ENCODE measurements at regions not wholly inside any gene's neighbourhood (a gene's known extent, or its start where the extent isn't known, plus 50 kb on each side); places are given as distances from the start of the nearest gene placed in this dataset.

GRCh38 chr22:49099496-49100124, 728.1 kb downstream of the BRD1 start (continued):
- TF ChIP-seq, protein P1, sequence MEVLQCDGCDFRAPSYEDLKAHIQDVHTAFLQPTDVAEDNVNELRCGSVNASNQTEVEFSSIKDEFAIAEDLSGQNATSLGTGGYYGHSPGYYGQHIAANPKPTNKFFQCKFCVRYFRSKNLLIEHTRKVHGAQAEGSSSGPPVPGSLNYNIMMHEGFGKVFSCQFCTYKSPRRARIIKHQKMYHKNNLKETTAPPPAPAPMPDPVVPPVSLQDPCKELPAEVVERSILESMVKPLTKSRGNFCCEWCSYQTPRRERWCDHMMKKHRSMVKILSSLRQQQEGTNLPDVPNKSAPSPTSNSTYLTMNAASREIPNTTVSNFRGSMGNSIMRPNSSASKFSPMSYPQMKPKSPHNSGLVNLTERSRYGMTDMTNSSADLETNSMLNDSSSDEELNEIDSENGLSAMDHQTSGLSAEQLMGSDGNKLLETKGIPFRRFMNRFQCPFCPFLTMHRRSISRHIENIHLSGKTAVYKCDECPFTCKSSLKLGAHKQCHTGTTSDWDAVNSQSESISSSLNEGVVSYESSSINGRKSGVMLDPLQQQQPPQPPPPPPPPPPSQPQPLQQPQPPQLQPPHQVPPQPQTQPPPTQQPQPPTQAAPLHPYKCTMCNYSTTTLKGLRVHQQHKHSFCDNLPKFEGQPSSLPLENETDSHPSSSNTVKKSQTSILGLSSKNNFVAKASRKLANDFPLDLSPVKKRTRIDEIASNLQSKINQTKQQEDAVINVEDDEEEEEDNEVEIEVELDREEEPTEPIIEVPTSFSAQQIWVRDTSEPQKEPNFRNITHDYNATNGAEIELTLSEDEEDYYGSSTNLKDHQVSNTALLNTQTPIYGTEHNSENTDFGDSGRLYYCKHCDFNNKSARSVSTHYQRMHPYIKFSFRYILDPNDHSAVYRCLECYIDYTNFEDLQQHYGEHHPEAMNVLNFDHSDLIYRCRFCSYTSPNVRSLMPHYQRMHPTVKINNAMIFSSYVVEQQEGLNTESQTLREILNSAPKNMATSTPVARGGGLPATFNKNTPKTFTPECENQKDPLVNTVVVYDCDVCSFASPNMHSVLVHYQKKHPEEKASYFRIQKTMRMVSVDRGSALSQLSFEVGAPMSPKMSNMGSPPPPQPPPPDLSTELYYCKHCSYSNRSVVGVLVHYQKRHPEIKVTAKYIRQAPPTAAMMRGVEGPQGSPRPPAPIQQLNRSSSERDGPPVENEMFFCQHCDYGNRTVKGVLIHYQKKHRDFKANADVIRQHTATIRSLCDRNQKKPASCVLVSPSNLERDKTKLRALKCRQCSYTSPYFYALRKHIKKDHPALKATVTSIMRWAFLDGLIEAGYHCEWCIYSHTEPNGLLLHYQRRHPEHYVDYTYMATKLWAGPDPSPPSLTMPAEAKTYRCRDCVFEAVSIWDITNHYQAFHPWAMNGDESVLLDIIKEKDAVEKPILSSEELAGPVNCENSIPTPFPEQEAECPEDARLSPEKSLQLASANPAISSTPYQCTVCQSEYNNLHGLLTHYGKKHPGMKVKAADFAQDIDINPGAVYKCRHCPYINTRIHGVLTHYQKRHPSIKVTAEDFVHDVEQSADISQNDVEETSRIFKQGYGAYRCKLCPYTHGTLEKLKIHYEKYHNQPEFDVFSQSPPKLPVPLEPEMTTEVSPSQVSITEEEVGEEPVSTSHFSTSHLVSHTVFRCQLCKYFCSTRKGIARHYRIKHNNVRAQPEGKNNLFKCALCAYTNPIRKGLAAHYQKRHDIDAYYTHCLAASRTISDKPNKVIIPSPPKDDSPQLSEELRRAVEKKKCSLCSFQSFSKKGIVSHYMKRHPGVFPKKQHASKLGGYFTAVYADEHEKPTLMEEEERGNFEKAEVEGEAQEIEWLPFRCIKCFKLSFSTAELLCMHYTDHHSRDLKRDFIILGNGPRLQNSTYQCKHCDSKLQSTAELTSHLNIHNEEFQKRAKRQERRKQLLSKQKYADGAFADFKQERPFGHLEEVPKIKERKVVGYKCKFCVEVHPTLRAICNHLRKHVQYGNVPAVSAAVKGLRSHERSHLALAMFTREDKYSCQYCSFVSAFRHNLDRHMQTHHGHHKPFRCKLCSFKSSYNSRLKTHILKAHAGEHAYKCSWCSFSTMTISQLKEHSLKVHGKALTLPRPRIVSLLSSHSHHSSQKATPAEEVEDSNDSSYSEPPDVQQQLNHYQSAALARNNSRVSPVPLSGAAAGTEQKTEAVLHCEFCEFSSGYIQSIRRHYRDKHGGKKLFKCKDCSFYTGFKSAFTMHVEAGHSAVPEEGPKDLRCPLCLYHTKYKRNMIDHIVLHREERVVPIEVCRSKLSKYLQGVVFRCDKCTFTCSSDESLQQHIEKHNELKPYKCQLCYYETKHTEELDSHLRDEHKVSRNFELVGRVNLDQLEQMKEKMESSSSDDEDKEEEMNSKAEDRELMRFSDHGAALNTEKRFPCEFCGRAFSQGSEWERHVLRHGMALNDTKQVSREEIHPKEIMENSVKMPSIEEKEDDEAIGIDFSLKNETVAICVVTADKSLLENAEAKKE (CRISPR knock-in tag; IDR thresholded peaks at IDR 0.05): no peak
- no peak for TF ChIP-seq NANOG (IDR thresholded peaks at IDR 0.05; ENCODE audit: borderline replicate concordance)
- TF ChIP-seq ZNF114 (CRISPR knock-in tag; IDR thresholded peaks at IDR 0.05): no peak
- no peak for TF ChIP-seq CREB1 (CRISPR knock-in tag; IDR thresholded peaks at IDR 0.05; ENCODE audit: low read depth)
- TF ChIP-seq STAT1 (IDR thresholded peaks at IDR 0.05; ENCODE audit: unreplicated experiment): no peak
- no peak for TF ChIP-seq ZNF331 (CRISPR knock-in tag; IDR thresholded peaks at IDR 0.05; ENCODE audit: low read depth)
- TF ChIP-seq, protein P2, sequence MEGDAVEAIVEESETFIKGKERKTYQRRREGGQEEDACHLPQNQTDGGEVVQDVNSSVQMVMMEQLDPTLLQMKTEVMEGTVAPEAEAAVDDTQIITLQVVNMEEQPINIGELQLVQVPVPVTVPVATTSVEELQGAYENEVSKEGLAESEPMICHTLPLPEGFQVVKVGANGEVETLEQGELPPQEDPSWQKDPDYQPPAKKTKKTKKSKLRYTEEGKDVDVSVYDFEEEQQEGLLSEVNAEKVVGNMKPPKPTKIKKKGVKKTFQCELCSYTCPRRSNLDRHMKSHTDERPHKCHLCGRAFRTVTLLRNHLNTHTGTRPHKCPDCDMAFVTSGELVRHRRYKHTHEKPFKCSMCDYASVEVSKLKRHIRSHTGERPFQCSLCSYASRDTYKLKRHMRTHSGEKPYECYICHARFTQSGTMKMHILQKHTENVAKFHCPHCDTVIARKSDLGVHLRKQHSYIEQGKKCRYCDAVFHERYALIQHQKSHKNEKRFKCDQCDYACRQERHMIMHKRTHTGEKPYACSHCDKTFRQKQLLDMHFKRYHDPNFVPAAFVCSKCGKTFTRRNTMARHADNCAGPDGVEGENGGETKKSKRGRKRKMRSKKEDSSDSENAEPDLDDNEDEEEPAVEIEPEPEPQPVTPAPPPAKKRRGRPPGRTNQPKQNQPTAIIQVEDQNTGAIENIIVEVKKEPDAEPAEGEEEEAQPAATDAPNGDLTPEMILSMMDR (conservative IDR thresholded peaks at IDR 0.05; ENCODE audit: low read depth in 2 of 2): no peak
- TF ChIP-seq POLR2AphosphoS5 (IDR thresholded peaks at IDR 0.05; ENCODE audit: low read depth): no peak
- no peak for TF ChIP-seq EZH2phosphoT487 (IDR thresholded peaks at IDR 0.05; ENCODE audit: unreplicated experiment)
- no peak for TF ChIP-seq JUNB (IDR thresholded peaks at IDR 0.05; ENCODE audit: unreplicated experiment)
- no peak for TF ChIP-seq ETS1 (IDR thresholded peaks at IDR 0.05)

Measured in GM23338 (cell line).